Adipocyte (in vitro differentiated cells): ENCODE measurements at regions not wholly inside any gene's neighbourhood (a gene's known extent, or its start where the extent isn't known, plus 50 kb on each side); places are given as distances from the start of the nearest gene placed in this dataset.

Experiments used
- DNase-seq: peaks from one replicate; pipeline ENCODE4 v3.0.0-alpha.2; 2015; ENCODE audit warnings: low read depth
- H3K27me3 ChIP-seq: replicated peaks from 2 replicates; pipeline ENCODE4 v1.7.0; 2013; ENCODE audit warnings: mild to moderate bottlenecking, low read length, moderate library complexity; ENCODE audit not compliant: control insufficient read depth, insufficient read depth
- H3K36me3 ChIP-seq: 2 replicates; pipeline ENCODE4 v1.7.0; 2013; ENCODE audit warnings: low read length, mild to moderate bottlenecking, moderate library complexity; ENCODE audit not compliant: control insufficient read depth, insufficient read depth, severe bottlenecking
- H3K4me1 ChIP-seq: 2 replicates; pipeline ENCODE4 v1.7.0; 2013; ENCODE audit warnings: mild to moderate bottlenecking, low read length, moderate library complexity; ENCODE audit not compliant: control insufficient read depth, insufficient read depth
- H3K4me3 ChIP-seq: 2 replicates; pipeline ENCODE4 v1.7.0; 2013; ENCODE audit warnings: mild to moderate bottlenecking, low read length, moderate library complexity
- H3K9ac ChIP-seq: 2 replicates; pipeline ENCODE4 v1.7.0; 2013; ENCODE audit warnings: mild to moderate bottlenecking, low read length, moderate library complexity
- H3K9me3 ChIP-seq: 2 replicates; pipeline ENCODE4 v1.7.0; 2013; ENCODE audit warnings: mild to moderate bottlenecking, low read length, moderate library complexity; ENCODE audit not compliant: control insufficient read depth

GRCh38 chr16:54623636-54624035, 307.0 kb upstream of the IRX5 start:
- Histone ChIP-seq H3K4me1 (no peaks in the 10 kb centered on the region), H3K4me3 (no peak overlapping the region), H3K27me3 (peaks cover 27% of the 10 kb centered on the region), H3K9ac (no peak overlapping the region), H3K9me3 (no peaks in the 10 kb centered on the region), H3K36me3 (no peaks in the 10 kb centered on the region)
- DNase-seq: no peak

GRCh38 chr16:54620197-54620596, 310.5 kb upstream of the IRX5 start:
- Histone ChIP-seq H3K4me1 (no peaks in the 10 kb centered on the region), H3K9me3 (no peaks in the 10 kb centered on the region), H3K27me3 (peaks cover 48% of the 10 kb centered on the region), H3K9ac (no peak overlapping the region), H3K36me3 (no peaks in the 10 kb centered on the region), H3K4me3 (no peak overlapping the region)
- no peak for DNase-seq

GRCh38 chr16:54616610-54617009, 314.1 kb upstream of the IRX5 start:
- Histone ChIP-seq H3K4me3 (no peak overlapping the region), H3K9me3 (no peaks in the 10 kb centered on the region), H3K4me1 (no peaks in the 10 kb centered on the region), H3K27me3 (peaks cover 40% of the 10 kb centered on the region), H3K36me3 (no peaks in the 10 kb centered on the region), H3K9ac (no peak overlapping the region)
- no peak for DNase-seq

GRCh38 chr16:54605536-54606066, 319.0 kb upstream of the IRX3 start:
- H3K9me3 ChIP-seq: peaks cover 50% of the 10 kb centered on the region
- H3K4me1 ChIP-seq: no peaks in the 10 kb centered on the region
- H3K4me3 ChIP-seq: no peak overlapping the region
- no peak overlapping the region for H3K9ac ChIP-seq
- no peaks in the 10 kb centered on the region for H3K36me3 ChIP-seq
- no peaks in the 10 kb centered on the region for H3K27me3 ChIP-seq
- DNase-seq: no peak

GRCh38 chr16:54602666-54603065, 316.1 kb upstream of the IRX3 start:
- H3K4me1 ChIP-seq: no peaks in the 10 kb centered on the region
- no peak for DNase-seq
- peaks cover 37% of the 10 kb centered on the region for H3K9me3 ChIP-seq
- peaks cover 5% of the 10 kb centered on the region for H3K27me3 ChIP-seq
- H3K9ac ChIP-seq: no peak overlapping the region
- no peaks in the 10 kb centered on the region for H3K36me3 ChIP-seq
- no peak overlapping the region for H3K4me3 ChIP-seq

GRCh38 chr16:54597222-54597621, 310.6 kb upstream of the IRX3 start:
- no peak for DNase-seq
- Histone ChIP-seq H3K4me1 (no peaks in the 10 kb centered on the region), H3K9ac (no peak overlapping the region), H3K27me3 (peaks cover 28% of the 10 kb centered on the region), H3K36me3 (no peaks in the 10 kb centered on the region), H3K9me3 (peaks cover 16% of the 10 kb centered on the region), H3K4me3 (no peak overlapping the region)

GRCh38 chr16:54595621-54596020, 309.0 kb upstream of the IRX3 start:
- H3K27me3 ChIP-seq: peaks cover 28% of the 10 kb centered on the region
- no peak overlapping the region for H3K4me3 ChIP-seq
- H3K4me1 ChIP-seq: no peaks in the 10 kb centered on the region
- H3K9ac ChIP-seq: no peak overlapping the region
- no peak for DNase-seq
- H3K36me3 ChIP-seq: no peaks in the 10 kb centered on the region
- H3K9me3 ChIP-seq: peaks cover 6% of the 10 kb centered on the region

GRCh38 chr16:54594601-54595391, 308.2 kb upstream of the IRX3 start:
- no peaks in the 10 kb centered on the region for H3K4me1 ChIP-seq
- no peak overlapping the region for H3K9ac ChIP-seq
- DNase-seq: no peak
- H3K4me3 ChIP-seq: no peak overlapping the region
- peaks cover 6% of the 10 kb centered on the region for H3K9me3 ChIP-seq
- H3K36me3 ChIP-seq: no peaks in the 10 kb centered on the region
- peaks cover 28% of the 10 kb centered on the region for H3K27me3 ChIP-seq

GRCh38 chr16:54591816-54592246, 305.2 kb upstream of the IRX3 start:
- peaks cover 20% of the 10 kb centered on the region for H3K27me3 ChIP-seq
- DNase-seq: no peak
- H3K4me3 ChIP-seq: no peak overlapping the region
- H3K9ac ChIP-seq: no peak overlapping the region
- H3K36me3 ChIP-seq: no peaks in the 10 kb centered on the region
- H3K9me3 ChIP-seq: no peaks in the 10 kb centered on the region
- H3K4me1 ChIP-seq: no peaks in the 10 kb centered on the region

- H3K9ac ChIP-seq: no peak overlapping the region
- no peak for DNase-seq
- no peaks in the 10 kb centered on the region for H3K9me3 ChIP-seq
- H3K27me3 ChIP-seq: peaks cover 13% of the 10 kb centered on the region
- H3K4me3 ChIP-seq: no peak overlapping the region
- H3K4me1 ChIP-seq: no peaks in the 10 kb centered on the region
- no peaks in the 10 kb centered on the region for H3K36me3 ChIP-seq
These were observed 304.2 kb upstream of the IRX3 start for GRCh38 chr16:54590836-54591235.

- H3K9me3 ChIP-seq: no peaks in the 10 kb centered on the region
- DNase-seq: no peak
- H3K4me1 ChIP-seq: no peaks in the 10 kb centered on the region
- no peaks in the 10 kb centered on the region for H3K36me3 ChIP-seq
- no peak overlapping the region for H3K9ac ChIP-seq
- H3K4me3 ChIP-seq: no peak overlapping the region
- peaks cover 10% of the 10 kb centered on the region for H3K27me3 ChIP-seq
These were observed 302.7 kb upstream of the IRX3 start for GRCh38 chr16:54589326-54589725.
